H9 (cell line): ENCODE measurements at regions not wholly inside any gene's neighbourhood (a gene's known extent, or its start where the extent isn't known, plus 50 kb on each side); places are given as distances from the start of the nearest gene placed in this dataset.

Source experiments
- DNase-seq: peaks from one replicate; pipeline ENCODE4 v3.0.0-alpha.2; 2017
- H2AFZ ChIP-seq: one replicate; pipeline ENCODE4 v1.6.1; 2013; ENCODE audit warnings: mild to moderate bottlenecking, low read length, control low read depth, moderate library complexity
- H2AK5ac ChIP-seq: 2 replicates; pipeline ENCODE4 v1.6.1; 2013; ENCODE audit warnings: low read length, control low read depth, mixed read lengths; ENCODE audit not compliant: insufficient read length
- H2BK120ac ChIP-seq: one replicate; pipeline ENCODE4 v1.6.1; 2013; ENCODE audit warnings: low read depth, mild to moderate bottlenecking, low read length, control low read depth, inconsistent platforms; ENCODE audit not compliant: poor library complexity, severe bottlenecking
- H2BK12ac ChIP-seq: 2 replicates; pipeline ENCODE4 v1.6.1; 2013; ENCODE audit warnings: low read length, control low read depth, mixed read lengths, low read depth; ENCODE audit not compliant: insufficient read length
- H2BK15ac ChIP-seq: 2 replicates; pipeline ENCODE4 v1.6.1; 2013; ENCODE audit warnings: low read depth, low read length, control low read depth
- H2BK20ac ChIP-seq: one replicate; pipeline ENCODE4 v1.6.1; 2013; ENCODE audit warnings: low read depth, mild to moderate bottlenecking, low read length, control low read depth, inconsistent platforms; ENCODE audit not compliant: poor library complexity, severe bottlenecking
- H2BK5ac ChIP-seq: 2 replicates; pipeline ENCODE4 v1.6.1; 2013; ENCODE audit warnings: low read length, control low read depth, mixed read lengths; ENCODE audit not compliant: insufficient read length
- H3K14ac ChIP-seq: 2 replicates; pipeline ENCODE4 v1.6.1; 2013; ENCODE audit warnings: low read length, control low read depth; ENCODE audit not compliant: insufficient read depth
- H3K18ac ChIP-seq: 2 replicates; pipeline ENCODE4 v1.6.1; 2013; ENCODE audit warnings: low read depth, mild to moderate bottlenecking, mixed read lengths, low read length, control low read depth; ENCODE audit not compliant: insufficient read length
- H3K23ac ChIP-seq: 2 replicates; pipeline ENCODE4 v1.6.1; 2013; ENCODE audit warnings: low read length, control low read depth, mixed read lengths, low read depth; ENCODE audit not compliant: insufficient read length
- H3K23me2 ChIP-seq: 2 replicates; pipeline ENCODE4 v1.6.1; 2013; ENCODE audit warnings: low read depth, mild to moderate bottlenecking, mixed read lengths, low read length, control low read depth; ENCODE audit not compliant: insufficient read length, poor library complexity, severe bottlenecking
- H3K27ac ChIP-seq: 2 replicates; pipeline ENCODE4 v1.5.1; 2013; ENCODE audit warnings: low read length, control low read depth, mixed read lengths, low read depth; ENCODE audit not compliant: insufficient read length
- H3K27me3 ChIP-seq: 2 replicates; pipeline ENCODE4 v1.6.1; 2013; ENCODE audit warnings: low read length, control low read depth, inconsistent platforms; ENCODE audit not compliant: insufficient read depth
- H3K4ac ChIP-seq: 2 replicates; pipeline ENCODE4 v1.6.1; 2013; ENCODE audit warnings: low read depth, mild to moderate bottlenecking, control low read depth, inconsistent platforms, low read length, moderate library complexity
- H3K4me1 ChIP-seq: 2 replicates; pipeline ENCODE4 v1.6.1; 2013; ENCODE audit warnings: low read length, control low read depth, inconsistent platforms; ENCODE audit not compliant: insufficient read depth
- H3K4me2 ChIP-seq: 2 replicates; pipeline ENCODE4 v1.6.1; 2013; ENCODE audit warnings: low read length, control low read depth, mixed read lengths; ENCODE audit not compliant: insufficient read length, insufficient read depth
- H3K56ac ChIP-seq: 2 replicates; pipeline ENCODE4 v1.6.1; 2013; ENCODE audit warnings: low read depth, mild to moderate bottlenecking, mixed read lengths, low read length, control low read depth; ENCODE audit not compliant: insufficient read length
- H3K79me1 ChIP-seq: 2 replicates; pipeline ENCODE4 v1.6.1; 2013; ENCODE audit warnings: low read depth, mild to moderate bottlenecking, moderate library complexity, low read length, control low read depth, inconsistent platforms; ENCODE audit not compliant: insufficient read depth, poor library complexity, severe bottlenecking
- H3K79me2 ChIP-seq: 2 replicates; pipeline ENCODE4 v1.6.1; 2013; ENCODE audit warnings: low read length, control low read depth, inconsistent platforms; ENCODE audit not compliant: insufficient read depth
- H3K9ac ChIP-seq: 2 replicates; pipeline ENCODE4 v1.6.1; 2013; ENCODE audit warnings: low read length, control low read depth, mixed read lengths; ENCODE audit not compliant: insufficient read length; ENCODE audit errors: extremely low read depth
- H3K9me3 ChIP-seq: one replicate; pipeline ENCODE4 v1.6.1; 2013; ENCODE audit warnings: low read depth, low read length, inconsistent platforms; ENCODE audit not compliant: control insufficient read depth
- H3T11ph ChIP-seq: one replicate; pipeline ENCODE4 v1.6.1; 2013; ENCODE audit warnings: mild to moderate bottlenecking, low read length, control low read depth, inconsistent platforms
- H4K20me1 ChIP-seq: one replicate; pipeline ENCODE4 v1.6.1; 2013; ENCODE audit not compliant: control insufficient read depth, insufficient read length, insufficient read depth
- H4K5ac ChIP-seq: 2 replicates; pipeline ENCODE4 v1.6.1; 2013; ENCODE audit warnings: low read depth, mild to moderate bottlenecking, mixed read lengths, low read length, control low read depth; ENCODE audit not compliant: insufficient read length
- H4K8ac ChIP-seq: replicated peaks from 2 replicates; pipeline ENCODE4 v1.6.1; 2013; ENCODE audit warnings: low read length, control low read depth, mixed read lengths, low read depth; ENCODE audit not compliant: insufficient read length
- H4K91ac ChIP-seq: 2 replicates; pipeline ENCODE4 v1.6.1; 2013; ENCODE audit warnings: low read depth, mild to moderate bottlenecking, moderate library complexity, mixed read lengths, low read length, control low read depth; ENCODE audit not compliant: insufficient read length
- H3K27ac Mint-ChIP-seq, 3 experiments: 2 replicates in 2 of 3; 3 replicates in 1 of 3; pipeline ENCODE4 v1.8.0; 2020 to 2021; ENCODE audit warnings: mixed read lengths in 3 of 3, mild to moderate bottlenecking in 1 of 3, moderate library complexity in 1 of 3
- H3K27me3 Mint-ChIP-seq: 2 replicates; pipeline ENCODE4 v1.8.0; 2021; ENCODE audit warnings: low read depth, mild to moderate bottlenecking, moderate library complexity, mixed read lengths
- H3K36me3 Mint-ChIP-seq, 3 experiments: 2 replicates in 2 of 3; 3 replicates in 1 of 3; pipeline ENCODE4 v1.8.0; 2020 to 2021; ENCODE audit warnings: low read depth in 3 of 3, mixed read lengths in 3 of 3; ENCODE audit not compliant: insufficient read depth in 1 of 3
- H3K4me1 Mint-ChIP-seq, 2 experiments: 2 replicates each; pipeline ENCODE4 v1.8.0; 2020; ENCODE audit warnings: mixed read lengths in 2 of 2
- H3K4me3 Mint-ChIP-seq, 2 experiments: 2 replicates in 1 of 2; 3 replicates in 1 of 2; pipeline ENCODE4 v1.8.0; 2020 to 2021; ENCODE audit warnings: mild to moderate bottlenecking in 2 of 2, mixed read lengths in 2 of 2, moderate library complexity in 1 of 2
- H3K9me3 Mint-ChIP-seq, 2 experiments: 2 replicates in 1 of 2; 3 replicates in 1 of 2; pipeline ENCODE4 v1.8.0; 2020; ENCODE audit warnings: mild to moderate bottlenecking in 2 of 2, mixed read lengths in 2 of 2, moderate library complexity in 1 of 2
- CTCF ChIP-seq: fragments of 200-600 bp; sonication (generic); conservative IDR thresholded peaks from 3 replicates; pipeline ENCODE4 v1.8.0; 2021; ENCODE audit warnings: antibody characterized with exemption, mild to moderate bottlenecking

- no peak overlapping the region for H2AK5ac ChIP-seq
- no peak overlapping the region for H3K4me3 Mint-ChIP-seq
Measured at GRCh38 chr13:78131811-78132210, 213.2 kb upstream of the EDNRB start.

More at GRCh38 chr13:78131811-78132210, 213.2 kb upstream of the EDNRB start:
- Histone ChIP-seq H4K20me1 (no peaks in the 10 kb centered on the region), H3K4me1 (no peaks in the 10 kb centered on the region), H3K23ac (no peak overlapping the region), H3K4me2 (no peak overlapping the region), H2BK15ac (no peak overlapping the region), H3K9me3 (no peaks in the 10 kb centered on the region), H2AFZ (no peak overlapping the region), H3K14ac (no peak overlapping the region), H2BK20ac (no peak overlapping the region), H3T11ph (no peak overlapping the region), H2BK12ac (no peak overlapping the region), H4K91ac (no peak overlapping the region), H3K18ac (no peak overlapping the region), H4K8ac (no peak overlapping the region), H2BK5ac (no peak overlapping the region), H3K4ac (no peak overlapping the region), H2BK120ac (no peak overlapping the region), H3K79me2 (no peaks in the 10 kb centered on the region), H3K23me2 (no peaks in the 10 kb centered on the region), H3K9ac (no peak overlapping the region), H3K27ac (no peak overlapping the region), H3K79me1 (no peaks in the 10 kb centered on the region), H3K27me3 (no peaks in the 10 kb centered on the region), H4K5ac (no peak overlapping the region), H3K56ac (no peak overlapping the region)
- Mint-ChIP-seq H3K36me3 (peaks cover 0 to 2% (median 0%) of the 10 kb centered on the region in 3 experiments; a peak in 2 of 7 replicates), H3K4me1 (peaks cover 16 to 19% of the 10 kb centered on the region in 2 experiments), H3K27ac (no peak overlapping the region), H3K9me3 (no peaks in the 10 kb centered on the region), H3K27me3 (no peaks in the 10 kb centered on the region)
- DNase-seq, result no peak
- peak; percentile 47; the same call in 2 of the 3 replicates for TF ChIP-seq CTCF
